IPS DF 4.7 (cell line): ENCODE measurements at regions not wholly inside any gene's neighbourhood (a gene's known extent, or its start where the extent isn't known, plus 50 kb on each side); places are given as distances from the start of the nearest gene placed in this dataset.
"Not testable (repeated sequence)": the region's sequence is repeated elsewhere in the genome, so short reads cannot be mapped to it uniquely, and the experiment has no call there.

ENCODE experiments used
- DNase-seq: peaks from one replicate; pipeline ENCODE4 v3.0.0-alpha.2; 2013; ENCODE audit warnings: low spot score; ENCODE audit errors: extremely low read depth

GRCh38 chr11:69950120-69950519 lies 128.0 kb upstream of the ANO1 start:
- DNase-seq, result no peak

DNA sequence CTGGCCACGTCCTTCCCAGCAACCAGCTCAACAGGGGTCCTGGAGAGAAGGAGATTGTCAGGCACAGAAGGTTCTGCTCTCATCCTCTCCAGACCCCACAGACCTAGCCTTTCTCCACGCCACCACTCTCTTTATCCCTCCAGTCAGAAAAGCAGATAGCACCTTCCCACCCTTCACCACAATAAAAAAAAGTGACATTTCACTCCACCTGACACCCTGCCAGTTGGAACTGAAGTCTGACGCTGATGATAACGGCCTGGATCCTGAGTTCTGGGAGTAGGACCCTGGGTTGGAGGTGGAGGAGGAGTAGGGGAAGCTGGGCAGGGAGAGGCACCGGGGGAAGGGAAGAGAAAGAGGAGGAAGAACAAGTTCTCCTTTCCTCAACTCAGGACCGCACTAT lies 127.5 kb upstream of the ANO1 start:
- no peak for DNase-seq

- DNase-seq, result no peak
These were observed 126.3 kb upstream of the ANO1 start for GRCh38 chr11:69951821-69952220.

DNA sequence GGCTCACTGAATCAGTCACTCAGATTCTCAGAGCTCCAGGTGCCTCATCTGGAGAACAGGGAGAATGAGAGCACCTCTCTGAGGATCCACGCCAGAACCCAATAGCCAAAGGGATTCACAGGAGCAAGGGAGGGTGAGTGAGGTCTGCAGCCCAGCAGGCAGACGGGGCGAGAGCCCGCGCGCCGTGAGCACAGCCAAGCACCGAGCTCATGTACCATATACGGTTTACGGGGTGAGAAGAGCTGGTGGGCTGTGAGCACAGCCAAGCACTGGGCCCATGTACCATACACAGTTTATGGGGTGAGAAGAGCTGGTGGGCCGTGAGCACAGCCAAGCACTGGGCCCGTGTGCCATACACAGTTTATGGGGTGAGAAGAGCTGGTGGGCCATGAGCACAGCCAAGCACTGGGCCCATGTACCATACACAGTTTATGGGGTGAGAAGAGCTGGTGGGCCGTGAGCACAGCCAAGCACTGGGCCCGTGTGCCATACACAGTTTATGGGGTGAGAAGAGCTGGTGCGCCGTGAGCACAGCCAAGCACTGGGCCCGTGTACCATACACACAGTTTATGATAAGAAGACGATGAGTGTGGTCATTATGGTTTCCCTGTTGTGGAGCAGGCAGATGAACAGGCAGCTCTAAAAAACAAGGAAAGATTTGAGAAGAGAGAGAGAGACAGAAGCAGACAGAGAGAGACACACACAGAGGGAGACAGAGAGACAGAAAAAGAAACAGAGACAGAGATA lies 125.7 kb upstream of the ANO1 start:
- not testable (repeated sequence) for DNase-seq

DNA sequence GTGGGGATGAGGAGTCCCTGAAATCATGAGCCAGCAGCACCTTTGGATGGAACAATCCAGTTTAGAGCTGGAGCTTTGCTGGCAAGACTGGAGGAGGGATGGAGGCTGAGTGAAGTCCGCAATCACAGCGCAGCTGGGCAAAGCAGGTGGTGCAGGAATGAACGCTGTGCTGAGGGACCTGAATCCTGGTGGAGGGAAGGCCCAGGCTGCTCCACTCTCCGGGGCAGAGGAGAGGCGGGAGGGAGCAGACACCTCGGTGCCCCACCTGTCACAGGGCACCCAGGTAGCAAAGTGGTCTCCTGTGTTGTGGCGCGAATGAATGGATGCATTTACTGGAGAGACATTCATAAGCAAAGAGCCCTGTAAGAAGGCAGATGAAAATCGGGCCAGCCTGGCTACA lies 124.8 kb upstream of the ANO1 start:
- no peak for DNase-seq

DNA sequence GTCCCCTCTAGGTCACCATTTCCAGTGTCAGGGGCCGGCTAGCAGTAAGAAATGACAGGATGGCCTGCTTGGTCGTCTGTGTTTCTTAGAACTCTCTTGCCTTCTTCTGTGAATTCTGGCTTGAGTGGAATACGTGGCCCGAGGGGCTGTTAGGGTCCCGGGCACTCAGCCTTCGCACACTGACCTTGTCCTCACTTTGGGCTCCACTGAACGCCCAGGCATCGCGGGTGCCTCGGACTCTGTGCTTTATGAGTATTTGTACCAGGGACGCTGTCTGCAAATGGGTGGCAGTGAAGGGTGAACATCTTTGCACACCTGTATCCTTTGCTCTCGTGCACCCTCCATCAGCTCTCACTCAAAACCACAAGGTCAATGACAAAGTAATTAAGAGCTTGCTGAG lies 123.4 kb upstream of the ANO1 start:
- DNase-seq, result no peak

GRCh38 chr11:69956669-69957190 lies 121.4 kb upstream of the ANO1 start:
- no peak for DNase-seq

- no peak for DNase-seq
These were observed 120.3 kb upstream of the ANO1 start for GRCh38 chr11:69957849-69958248.

- no peak for DNase-seq
These were observed 119.8 kb upstream of the ANO1 start for GRCh38 chr11:69958308-69958707.

- DNase-seq, result no peak
These were observed 118.7 kb upstream of the ANO1 start for GRCh38 chr11:69959461-69959860.

DNA sequence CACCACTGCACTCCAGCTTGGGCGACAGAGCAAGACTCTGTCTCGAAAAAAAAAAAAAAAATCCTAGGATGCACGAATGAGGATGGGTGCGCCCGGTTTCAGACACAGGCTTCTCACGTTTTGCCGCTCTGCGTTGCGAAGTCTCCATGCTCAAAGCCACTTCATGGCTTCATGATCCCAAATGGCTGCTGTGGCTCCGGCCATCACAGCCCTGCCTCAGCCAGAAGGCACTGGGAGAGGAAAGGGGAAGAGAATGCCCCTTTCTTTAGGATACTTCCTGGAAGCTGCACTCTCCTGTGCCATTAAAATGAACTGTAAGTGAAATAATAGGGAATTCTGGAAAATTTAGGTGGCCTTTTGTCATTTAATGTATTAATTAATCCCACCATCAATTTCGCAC lies 116.4 kb upstream of the ANO1 start:
- DNase-seq, result no peak

DNA sequence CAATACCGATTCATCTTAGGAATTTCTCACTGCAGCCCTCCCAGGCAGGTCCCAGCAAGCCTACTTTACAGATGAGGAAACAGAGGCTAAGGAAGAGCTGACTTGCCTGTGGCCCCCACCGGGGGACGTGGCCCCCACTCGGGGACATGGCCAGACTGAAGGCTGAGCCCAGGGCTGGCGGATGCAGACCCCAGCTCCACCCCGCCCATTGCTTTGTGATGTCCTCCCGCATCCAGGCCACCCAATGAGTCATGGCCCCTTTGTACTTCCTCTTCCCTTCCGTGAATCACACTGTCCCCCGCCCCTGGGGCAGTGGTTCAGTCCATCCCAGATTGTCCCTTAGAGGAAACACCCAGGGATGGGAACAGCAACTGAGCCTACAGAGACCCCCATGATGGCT lies 116.0 kb upstream of the ANO1 start:
- DNase-seq, result no peak

DNA sequence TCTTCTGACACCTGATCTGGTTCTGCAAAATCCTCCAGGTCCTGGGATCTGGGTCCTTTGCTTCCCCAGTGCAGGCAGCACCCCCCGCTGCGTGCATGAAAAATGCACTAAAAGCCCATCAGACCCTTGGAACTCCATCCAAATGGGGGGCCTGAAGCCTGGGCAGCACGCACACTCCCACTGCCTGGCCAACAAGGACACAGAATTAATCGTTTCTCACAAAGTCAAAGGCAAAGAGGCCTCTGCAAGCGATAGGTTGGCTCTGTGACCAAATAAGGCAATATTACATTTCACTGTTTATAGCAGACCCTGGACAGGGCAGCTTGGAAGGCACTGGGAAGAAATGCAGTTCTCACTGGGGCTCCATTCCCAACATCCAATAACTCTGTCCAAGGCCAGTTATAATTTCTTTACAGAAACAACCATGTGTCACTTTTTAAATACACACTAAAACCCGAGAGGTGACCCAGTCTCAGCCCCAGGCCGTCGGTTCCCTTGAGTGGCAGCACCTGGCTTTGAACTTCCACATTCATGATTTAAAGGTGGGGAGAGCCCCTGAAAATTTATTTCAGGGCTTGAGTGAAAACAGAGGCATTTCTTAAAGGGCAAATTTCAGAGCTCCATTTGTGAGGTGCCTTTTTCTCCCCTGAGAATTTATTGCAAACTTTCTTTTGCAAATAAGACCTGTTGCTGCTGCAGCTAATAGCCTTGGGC lies 114.4 kb upstream of the ANO1 start:
- no peak for DNase-seq

DNA sequence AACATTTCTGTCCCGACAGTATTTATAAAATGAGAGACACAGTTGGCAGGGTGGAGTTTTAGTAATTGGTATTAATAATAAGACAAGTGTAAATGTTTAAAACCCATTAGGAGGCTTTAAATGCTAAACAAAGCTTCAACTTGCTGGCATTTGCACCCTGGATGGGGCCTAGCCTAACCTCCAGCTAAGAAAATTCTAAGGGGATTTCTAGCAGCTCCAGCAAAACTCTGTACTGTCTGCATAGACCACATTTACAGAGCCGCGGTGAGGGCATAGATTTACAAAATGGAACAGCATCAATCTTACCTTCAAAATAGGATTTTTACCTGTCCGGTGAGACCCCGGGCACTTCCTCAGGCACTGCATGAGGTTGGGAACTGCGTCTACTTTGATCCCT lies 113.9 kb upstream of the ANO1 start:
- no peak for DNase-seq

- no peak for DNase-seq
These were observed 112.1 kb upstream of the ANO1 start for GRCh38 chr11:69965821-69966582.

GRCh38 chr11:69966583-69966835 lies 111.6 kb upstream of the ANO1 start:
- no peak for DNase-seq

GRCh38 chr11:69966910-69967483 lies 111.1 kb upstream of the ANO1 start:
- no peak for DNase-seq

GRCh38 chr11:69967484-69967883 lies 110.6 kb upstream of the ANO1 start:
- DNase-seq, result no peak

DNA sequence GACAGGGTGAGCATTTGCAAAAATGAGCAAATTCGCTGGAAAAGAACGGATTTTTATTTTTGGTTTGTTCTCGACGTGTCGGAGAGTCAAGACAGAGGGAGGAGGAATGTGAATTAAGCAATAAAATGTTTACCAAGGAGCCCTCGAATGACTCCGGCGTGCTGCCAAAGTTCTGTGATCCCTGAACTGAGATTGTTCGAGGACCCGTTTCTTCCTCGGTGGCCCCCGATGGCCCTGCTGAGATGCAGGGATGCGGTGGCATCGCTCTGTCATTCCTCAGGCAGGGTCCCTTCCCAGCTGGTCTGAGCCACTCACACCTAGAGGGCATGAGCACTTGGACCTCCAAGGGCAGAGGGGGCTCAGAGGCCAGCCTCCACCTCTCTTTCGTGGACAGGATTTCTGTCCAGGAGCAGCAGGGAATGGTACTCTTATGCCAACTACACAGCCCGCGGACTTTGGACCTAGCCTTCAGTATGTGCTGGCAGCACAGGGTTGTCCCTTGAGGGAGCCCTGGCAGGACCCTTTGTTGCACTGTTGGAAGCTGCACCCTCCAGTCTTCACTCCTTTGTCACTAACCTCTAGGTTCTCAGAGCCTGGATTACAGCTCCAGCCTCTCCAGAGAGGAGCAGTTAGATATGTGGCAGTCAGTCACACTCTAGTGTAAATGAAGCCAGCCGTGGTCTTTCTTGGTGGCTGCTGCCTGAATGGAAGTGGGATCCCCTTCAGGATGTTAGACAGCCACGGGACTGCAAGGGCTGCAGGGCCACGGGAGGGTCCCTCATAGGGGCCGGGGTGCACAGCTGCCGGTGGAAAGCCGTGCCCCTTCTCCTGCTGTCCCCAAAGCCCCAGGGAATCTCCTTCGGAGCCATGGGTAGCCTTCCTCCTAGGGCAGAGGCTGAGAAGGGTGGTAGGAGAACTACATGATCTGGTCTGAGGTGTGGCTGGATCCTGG lies 109.4 kb upstream of the ANO1 start:
- DNase-seq, result no peak

- DNase-seq, result no peak
These were observed 108.0 kb upstream of the ANO1 start for GRCh38 chr11:69969890-69970784.
